MCF 10A (cell line): ENCODE measurements at regions not wholly inside any gene's neighbourhood (a gene's known extent, or its start where the extent isn't known, plus 50 kb on each side); places are given as distances from the start of the nearest gene placed in this dataset.
"Not testable (repeated sequence)": the region's sequence is repeated elsewhere in the genome, so short reads cannot be mapped to it uniquely, and the experiment has no call there.

Source experiments
- BruUV-seq: library from RNA; stranded (reverse); fragments of 400-500 nt; replicated peaks from 2 replicates; lab custom pipeline; 2021; lab: Mats Ljungman, UMichigan
- CTCF ChIA-PET: fragments of 300-600 bp; sonication (Branson Sonifier 250); formaldehyde crosslinking; extraction: SDS; loops from one replicate; lab custom pipeline; 2021; ENCODE audit warnings: antibody characterized with exemption, inconsistent platforms; lab: Yijun Ruan, JAX
- POLR2A ChIA-PET: fragments of 300-600, 350-650 bp; sonication (Branson Sonifier 250); formaldehyde crosslinking; extraction: SDS; loops from one replicate; lab custom pipeline; 2020; ENCODE audit warnings: antibody characterized with exemption, inconsistent platforms; lab: Yijun Ruan, JAX
- DNase-seq: peaks from one replicate; pipeline ENCODE4 v3.0.0-alpha.2; 2018; ENCODE audit not compliant: unreplicated experiment
- H3K27ac Mint-ChIP-seq: one replicate; pipeline ENCODE4 v1.8.0; 2022; ENCODE audit warnings: mild to moderate bottlenecking, low read depth, mixed read lengths; ENCODE audit not compliant: unreplicated experiment
- H3K27me3 Mint-ChIP-seq: one replicate; pipeline ENCODE4 v1.8.0; 2022; ENCODE audit warnings: mixed read lengths; ENCODE audit not compliant: insufficient read depth, unreplicated experiment
- H3K36me3 Mint-ChIP-seq: one replicate; pipeline ENCODE4 v1.8.0; 2022; ENCODE audit warnings: mild to moderate bottlenecking, moderate library complexity, mixed read lengths; ENCODE audit not compliant: insufficient read depth, unreplicated experiment
- H3K4me1 Mint-ChIP-seq: one replicate; pipeline ENCODE4 v1.8.0; 2022; ENCODE audit warnings: mixed read lengths; ENCODE audit not compliant: insufficient read depth, unreplicated experiment
- H3K4me3 Mint-ChIP-seq: one replicate; pipeline ENCODE4 v1.8.0; 2022; ENCODE audit warnings: mild to moderate bottlenecking, moderate library complexity, mixed read lengths; ENCODE audit not compliant: unreplicated experiment
- H3K9me3 Mint-ChIP-seq: one replicate; pipeline ENCODE4 v1.8.0; 2022; ENCODE audit warnings: mixed read lengths; ENCODE audit not compliant: unreplicated experiment
- intact Hi-C: fragments of 100-400 bp; cut with micrococcal nuclease; formaldehyde crosslinking; loops from 2 replicates; pipeline ENCODE4 v1.14.1; 2022
- TF ChIP-seq, protein P1 (sequence below): fragments of 200-600 bp; IDR thresholded peaks from one replicate; pipeline ENCODE4 v1.8.0; 2022; ENCODE audit warnings: antibody characterized with exemption, mild to moderate bottlenecking; ENCODE audit not compliant: unreplicated experiment

DNA sequence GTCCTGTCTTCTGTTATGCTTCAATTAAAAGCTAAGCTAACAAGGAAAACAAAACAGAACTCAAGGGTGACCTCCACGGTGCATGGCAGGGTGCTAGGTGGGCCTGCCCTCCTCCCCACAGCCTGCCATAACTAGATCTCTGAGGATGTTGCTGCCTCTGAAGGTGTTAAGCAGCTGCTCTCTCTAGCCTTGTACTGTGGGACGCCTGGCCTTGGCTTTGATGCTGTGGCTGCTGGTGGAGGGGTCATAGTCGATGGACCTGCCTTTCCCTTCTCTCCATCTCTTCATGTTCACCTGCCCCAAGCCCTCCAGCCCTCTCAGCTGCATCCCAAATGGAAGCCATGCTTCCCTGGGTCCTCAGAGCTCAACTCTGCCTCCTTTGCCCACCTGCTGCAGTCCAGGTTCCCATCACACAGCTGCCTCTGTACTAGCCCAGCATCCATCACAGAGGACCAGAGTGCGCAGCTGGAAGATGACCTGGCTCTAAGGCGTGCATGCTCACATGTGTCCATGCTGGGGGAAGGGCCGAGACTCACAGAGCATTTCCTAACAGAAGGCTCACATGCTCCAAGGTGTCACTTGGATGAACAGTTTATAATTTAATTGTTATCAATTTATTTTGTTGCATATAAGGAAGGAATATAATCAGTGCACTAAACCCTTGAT is 180.3 kb upstream of the E2F8 start:
- ChIA-PET CTCF (interaction anchor here (0.5 to 0.9 kb wide), 4 partner anchors 15 to 570 kb away, joined by 3 read pairs; no protein-coding TSS in a partner anchor), POLR2A (interaction anchor here (0.8 kb wide), 1 partner anchor 11 kb away, joined by 3 read pairs; no protein-coding TSS in a partner anchor)
- H3K27me3 Mint-ChIP-seq = no peaks in the 10 kb centered on the region
- TF ChIP-seq, protein P1, sequence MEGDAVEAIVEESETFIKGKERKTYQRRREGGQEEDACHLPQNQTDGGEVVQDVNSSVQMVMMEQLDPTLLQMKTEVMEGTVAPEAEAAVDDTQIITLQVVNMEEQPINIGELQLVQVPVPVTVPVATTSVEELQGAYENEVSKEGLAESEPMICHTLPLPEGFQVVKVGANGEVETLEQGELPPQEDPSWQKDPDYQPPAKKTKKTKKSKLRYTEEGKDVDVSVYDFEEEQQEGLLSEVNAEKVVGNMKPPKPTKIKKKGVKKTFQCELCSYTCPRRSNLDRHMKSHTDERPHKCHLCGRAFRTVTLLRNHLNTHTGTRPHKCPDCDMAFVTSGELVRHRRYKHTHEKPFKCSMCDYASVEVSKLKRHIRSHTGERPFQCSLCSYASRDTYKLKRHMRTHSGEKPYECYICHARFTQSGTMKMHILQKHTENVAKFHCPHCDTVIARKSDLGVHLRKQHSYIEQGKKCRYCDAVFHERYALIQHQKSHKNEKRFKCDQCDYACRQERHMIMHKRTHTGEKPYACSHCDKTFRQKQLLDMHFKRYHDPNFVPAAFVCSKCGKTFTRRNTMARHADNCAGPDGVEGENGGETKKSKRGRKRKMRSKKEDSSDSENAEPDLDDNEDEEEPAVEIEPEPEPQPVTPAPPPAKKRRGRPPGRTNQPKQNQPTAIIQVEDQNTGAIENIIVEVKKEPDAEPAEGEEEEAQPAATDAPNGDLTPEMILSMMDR = no peak
- H3K9me3 Mint-ChIP-seq = no peaks in the 10 kb centered on the region
- no TSS peak for BruUV-seq
- intact Hi-C loops = no loop called here
- no peak for DNase-seq
- H3K4me3 Mint-ChIP-seq = no peak overlapping the region
- H3K4me1 Mint-ChIP-seq = peaks cover 24% of the 10 kb centered on the region
- H3K36me3 Mint-ChIP-seq = no peaks in the 10 kb centered on the region
- no peak overlapping the region for H3K27ac Mint-ChIP-seq

DNA sequence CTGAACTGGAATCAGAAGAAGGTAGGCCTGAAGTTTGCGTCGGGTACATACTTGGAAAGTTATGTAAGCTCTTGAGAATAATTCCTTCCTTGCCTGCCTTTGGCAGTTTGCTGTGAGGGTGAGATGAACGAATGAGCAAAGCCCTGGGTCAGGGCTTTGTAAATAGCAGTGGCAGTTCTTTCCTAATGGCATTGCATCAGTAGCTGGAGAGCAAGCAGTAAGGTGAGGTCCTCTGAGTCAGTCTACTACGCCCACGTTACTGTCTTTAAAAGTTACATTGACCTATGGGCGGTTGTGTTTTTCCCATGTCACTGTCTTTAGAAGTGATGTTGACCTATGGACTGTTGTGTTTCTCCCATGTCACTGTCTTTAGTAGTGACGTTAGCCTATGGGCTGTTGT is 179.1 kb upstream of the E2F8 start:
- peak; percentile 92 for DNase-seq
- intact Hi-C loops = no loop called here
- ChIA-PET CTCF (interaction anchor here (0.6 to 0.9 kb wide), 2 partner anchors 304 to 349 kb away, joined by 3 read pairs; no protein-coding TSS in a partner anchor), POLR2A (interaction anchor here (0.8 kb wide), 1 partner anchor 46 kb away, joined by 3 read pairs; no protein-coding TSS in a partner anchor)
- Mint-ChIP-seq H3K27ac (peak overlapping the region; percentile 47), H3K27me3 (peaks cover 7% of the 10 kb centered on the region), H3K36me3 (no peaks in the 10 kb centered on the region), H3K9me3 (peaks cover 5% of the 10 kb centered on the region), H3K4me1 (peaks cover 24% of the 10 kb centered on the region), H3K4me3 (peak overlapping the region; percentile 9)
- TF ChIP-seq, protein P1 = no peak
- BruUV-seq = no TSS peak

DNA sequence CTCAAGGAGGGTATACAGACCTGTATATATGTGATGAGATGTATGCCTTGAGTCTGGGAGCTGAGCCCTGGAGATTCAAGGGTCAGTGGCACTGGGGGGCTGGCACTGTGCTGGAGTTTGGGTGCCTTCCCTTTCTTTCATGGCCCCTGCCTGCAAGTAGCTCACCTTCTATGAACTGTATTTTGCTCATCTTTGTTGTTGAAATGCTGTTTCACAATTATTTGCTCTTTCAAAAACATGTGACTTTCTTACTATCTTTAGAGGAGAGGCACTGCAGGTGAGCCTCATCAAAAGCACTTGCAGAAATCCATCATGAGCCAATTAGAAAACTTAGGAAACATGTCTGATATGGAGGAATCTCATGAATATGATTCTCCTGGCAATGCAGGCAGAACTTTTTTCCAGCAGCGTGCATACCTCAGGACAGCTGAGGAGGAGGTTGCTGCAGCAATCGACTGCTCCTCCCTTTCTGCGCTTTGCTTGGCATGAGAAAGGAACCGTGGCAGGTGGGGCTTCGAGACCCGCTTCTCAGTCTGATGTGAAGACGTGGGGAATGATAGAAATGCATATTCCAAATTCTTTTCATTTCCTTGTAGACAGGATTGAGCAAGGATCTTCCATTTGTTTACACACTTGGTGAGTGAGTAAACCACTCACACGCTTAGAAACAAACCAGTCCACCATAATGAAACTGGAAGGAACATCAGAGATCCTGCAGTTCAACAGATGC is 178.4 kb upstream of the E2F8 start:
- intact Hi-C loops = no loop called here
- peaks cover 14% of the 10 kb centered on the region for H3K27me3 Mint-ChIP-seq
- H3K4me3 Mint-ChIP-seq = peak overlapping the region; percentile 9
- peak; percentile 41 for DNase-seq
- POLR2A ChIA-PET = interaction anchor here (0.8 kb wide), 1 partner anchor 45 kb away, joined by 3 read pairs; no protein-coding TSS in a partner anchor
- no TSS peak for BruUV-seq
- H3K4me1 Mint-ChIP-seq = peaks cover 24% of the 10 kb centered on the region
- H3K9me3 Mint-ChIP-seq = peaks cover 11% of the 10 kb centered on the region
- TF ChIP-seq, protein P1 = no peak
- H3K36me3 Mint-ChIP-seq = no peaks in the 10 kb centered on the region
- peak overlapping the region; percentile 47 for H3K27ac Mint-ChIP-seq
- CTCF ChIA-PET = interaction anchor here (0.5 to 0.6 kb wide), 2 partner anchors 304 to 507 kb away, joined by 3 read pairs; no protein-coding TSS in a partner anchor

DNA sequence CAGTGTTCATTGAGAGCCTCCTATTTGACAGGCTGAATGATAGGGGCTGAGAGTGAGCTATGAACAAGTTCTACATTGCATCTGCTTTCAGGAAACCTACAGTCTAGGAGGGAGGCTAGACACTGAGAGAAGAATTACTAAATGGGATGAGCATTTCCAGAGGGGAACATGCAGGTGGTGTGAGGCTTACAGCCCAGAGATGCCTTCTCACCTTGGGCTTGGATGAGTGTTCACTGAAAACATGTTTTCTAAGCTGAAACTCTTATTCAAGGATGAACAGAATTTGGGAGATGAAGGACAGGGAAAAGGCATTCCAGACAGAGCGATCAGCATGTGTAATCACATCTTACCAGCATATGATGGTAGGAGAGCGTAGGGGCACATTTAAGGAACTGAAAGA is 177.5 kb upstream of the E2F8 start:
- no peaks in the 10 kb centered on the region for H3K36me3 Mint-ChIP-seq
- POLR2A ChIA-PET = no interaction called here
- H3K27me3 Mint-ChIP-seq = peaks cover 23% of the 10 kb centered on the region
- CTCF ChIA-PET = interaction anchor here (0.6 kb wide), 1 partner anchor 221 kb away, joined by 3 read pairs; no protein-coding TSS in a partner anchor
- H3K4me1 Mint-ChIP-seq = peaks cover 24% of the 10 kb centered on the region
- no peak overlapping the region for H3K4me3 Mint-ChIP-seq
- H3K27ac Mint-ChIP-seq = no peak overlapping the region
- BruUV-seq = no TSS peak
- H3K9me3 Mint-ChIP-seq = peaks cover 19% of the 10 kb centered on the region
- intact Hi-C loops = no loop called here
- DNase-seq = no peak
- TF ChIP-seq, protein P1 = no peak

DNA sequence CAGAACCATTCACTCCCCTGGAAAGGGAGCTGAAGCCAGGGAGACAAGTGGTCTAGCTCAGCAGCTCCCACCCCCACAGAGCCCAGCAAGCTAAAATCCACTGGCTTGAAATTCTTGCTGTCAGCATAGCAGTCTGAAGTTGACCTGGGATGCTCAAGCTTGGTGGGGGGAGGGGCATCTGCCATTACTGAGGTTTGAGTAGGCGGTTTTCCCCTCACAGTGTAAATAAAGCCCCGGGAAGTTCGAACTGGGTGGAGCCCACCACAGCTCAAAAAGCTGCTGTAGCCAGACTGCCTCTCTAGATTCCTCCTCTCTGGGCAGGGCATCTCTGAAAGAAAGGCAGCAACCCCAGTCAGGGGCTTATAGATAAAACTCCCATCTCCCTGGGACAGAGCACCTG is 171.3 kb upstream of the E2F8 start:
- H3K4me1 Mint-ChIP-seq, H3K36me3 Mint-ChIP-seq, H3K27ac Mint-ChIP-seq, DNase-seq, BruUV-seq, H3K4me3 Mint-ChIP-seq, intact Hi-C loops: not testable (repeated sequence)
- peaks cover 21% of the 10 kb centered on the region for H3K9me3 Mint-ChIP-seq
- H3K27me3 Mint-ChIP-seq = peaks cover 53% of the 10 kb centered on the region
- CTCF ChIA-PET = interaction anchor here (1.0 kb wide), 1 partner anchor 17 kb away, joined by 3 read pairs; no protein-coding TSS in a partner anchor
- POLR2A ChIA-PET = interaction anchor here (1.1 kb wide), 1 partner anchor 14 kb away, joined by 4 read pairs; no protein-coding TSS in a partner anchor
